K562 (cell line): ENCODE measurements at regions not wholly inside any gene's neighbourhood (a gene's known extent, or its start where the extent isn't known, plus 50 kb on each side); places are given as distances from the start of the nearest gene placed in this dataset.

Source experiments
- ATAC-seq: fragments of 200-7000 bp; cut with Tn5 transposase; 3 replicates; pipeline ENCODE4 v1.9.1; 2020; ENCODE audit warnings: moderate library complexity
- BruUV-seq: library from RNA; stranded (reverse); fragments of 400-500 nt; replicated peaks from 2 replicates; lab custom pipeline; 2021; lab: Mats Ljungman, UMichigan
- CTCF ChIA-PET: fragments of 300-600 bp; formaldehyde crosslinking; extraction: SDS; loops from one replicate; lab custom pipeline; 2021; ENCODE audit warnings: low intra/inter-chr PET ratio; lab: Yijun Ruan, JAX
- POLR2A ChIA-PET: fragments of 300-600, 350-650 bp; sonication (Branson Sonifier 250); formaldehyde crosslinking; extraction: SDS; loops from one replicate; lab custom pipeline; 2021; ENCODE audit warnings: antibody characterized with exemption, inconsistent platforms; lab: Yijun Ruan, JAX
- DNase-seq, 4 experiments: peaks; one replicate each; pipeline versions ENCODE4 v3.0.0 to v3.0.0-alpha.2; 2011 to 2018; ENCODE audit warnings: low spot score in 3 of 4, mixed read lengths in 3 of 4; ENCODE audit errors: extremely low read depth in 1 of 4
- FAIRE-seq: peaks from 2 replicates; lab custom pipeline; 2011; peaks lifted over from hg19 to GRCh38; lab: Jason Lieb, UNC
- H2AFZ ChIP-seq: 2 replicates; pipeline ENCODE4 v1.6.0; 2011; ENCODE audit warnings: low read depth, low read length, control low read depth, inconsistent platforms
- H3K27ac ChIP-seq: fragments of 200-600 bp; 3 replicates; pipeline ENCODE4 v1.8.0; 2011; ENCODE audit warnings: low read depth, mild to moderate bottlenecking, control low read depth, inconsistent platforms, low read length, moderate library complexity, mixed read lengths; ENCODE audit errors: extremely low read depth
- H3K27me3 ChIP-seq, 2 experiments: fragments of 300-600 bp in 1 of 2; 2 replicates in 1 of 2; 3 replicates in 1 of 2; pipeline versions ENCODE4 v1.6.0 to v1.8.0; 2011; ENCODE audit warnings: inconsistent platforms in 2 of 2, low read length in 2 of 2, mild to moderate bottlenecking in 1 of 2, mixed read lengths in 1 of 2, moderate library complexity in 1 of 2; ENCODE audit not compliant: control insufficient read depth in 2 of 2, insufficient read depth in 2 of 2
- H3K36me3 ChIP-seq: fragments of 300-600 bp; 3 replicates; pipeline ENCODE4 v1.8.0; 2011; ENCODE audit warnings: mild to moderate bottlenecking, low read length, inconsistent platforms; ENCODE audit not compliant: control insufficient read depth, insufficient read depth
- H3K4me1 ChIP-seq, 2 experiments: fragments of 200-600 bp in 1 of 2; replicated peaks in 1 of 2; 2 replicates in 1 of 2; 3 replicates in 1 of 2; pipeline versions ENCODE4 v1.5.1 to v1.8.0; 2011; ENCODE audit warnings: inconsistent platforms in 2 of 2, low read length in 2 of 2, mild to moderate bottlenecking in 1 of 2, mixed read lengths in 1 of 2, moderate library complexity in 1 of 2; ENCODE audit not compliant: control insufficient read depth in 2 of 2, insufficient read depth in 2 of 2
- H3K4me2 ChIP-seq: 2 replicates; pipeline ENCODE4 v1.6.1; 2011; ENCODE audit warnings: low read length, control low read depth, inconsistent platforms, mixed read lengths; ENCODE audit not compliant: insufficient read depth
- H3K4me3 ChIP-seq: fragments of 200-600 bp; sonication (generic), shearing (Covaris generic); 2 replicates; pipeline ENCODE4 v1.5.1; 2016; ENCODE audit warnings: control low read depth, inconsistent platforms
- H3K79me2 ChIP-seq: fragments of 200-600 bp; 3 replicates; pipeline ENCODE4 v1.8.0; 2011; ENCODE audit warnings: low read length, inconsistent platforms; ENCODE audit not compliant: control insufficient read depth, insufficient read depth
- H3K9ac ChIP-seq, 2 experiments: 2 replicates each; pipeline versions ENCODE4 v1.6.0 to v1.6.1; 2011; ENCODE audit warnings: low read depth in 2 of 2, low read length in 2 of 2, control low read depth in 1 of 2, inconsistent platforms in 1 of 2, mild to moderate bottlenecking in 1 of 2, mixed read lengths in 1 of 2; ENCODE audit not compliant: insufficient read depth in 1 of 2
- H3K9me1 ChIP-seq: one replicate; pipeline ENCODE4 v1.6.0; 2011; ENCODE audit warnings: inconsistent platforms, mild to moderate bottlenecking, low read length, moderate library complexity; ENCODE audit not compliant: control insufficient read depth, insufficient read depth
- H3K9me3 ChIP-seq: replicated peaks from 2 replicates; pipeline ENCODE4 v1.5.1; 2011; ENCODE audit warnings: low read depth, low read length, inconsistent platforms; ENCODE audit not compliant: control insufficient read depth, insufficient read depth
- H4K20me1 ChIP-seq: replicated peaks from 2 replicates; pipeline ENCODE4 v1.6.1; 2011; ENCODE audit warnings: low read length, inconsistent platforms, mixed read lengths; ENCODE audit not compliant: control insufficient read depth, insufficient read depth
- BACH1 ChIP-seq: fragments of 200-800 bp; sonication (Bioruptor generic); IDR thresholded peaks from 2 replicates; pipeline ENCODE4 v1.6.1; 2016; ENCODE audit warnings: missing genetic modification characterization, missing compliant biosample characterization
- BMI1 ChIP-seq: fragments of 150-350 bp; IDR thresholded peaks from 2 replicates; pipeline ENCODE4 v1.6.1; 2014; ENCODE audit warnings: low read length
- CBFA2T2 ChIP-seq: fragments of 450-650 bp; conservative IDR thresholded peaks from 2 replicates; pipeline ENCODE4 v1.6.1; 2017; ENCODE audit warnings: mild to moderate bottlenecking
- CREB1 ChIP-seq, 2 experiments: sonication (generic) in 1 of 2; formaldehyde crosslinking in 1 of 2; IDR thresholded peaks; 2 replicates each; pipeline versions ENCODE4 v1.6.1 to v1.8.0; 2012 to 2022; ENCODE audit warnings: inconsistent platforms in 1 of 2, mild to moderate bottlenecking in 1 of 2, missing genetic modification reagents in 1 of 2, moderate library complexity in 1 of 2
- ERF ChIP-seq: fragments of 450-650 bp; formaldehyde crosslinking; IDR thresholded peaks from 2 replicates; pipeline ENCODE4 v1.4.0; 2020; ENCODE audit warnings: mild to moderate bottlenecking, mixed read lengths
- FOSL1 ChIP-seq: fragments of 200-800 bp; sonication (Bioruptor generic); conservative IDR thresholded peaks from 2 replicates; pipeline ENCODE4 v1.6.1; 2016; ENCODE audit warnings: missing genetic modification characterization, missing compliant biosample characterization
- HLTF ChIP-seq: fragments of 450-650 bp; IDR thresholded peaks from 2 replicates; pipeline ENCODE4 v1.6.1; 2016
- HMG20A ChIP-seq: fragments of 450-650 bp; formaldehyde crosslinking; conservative IDR thresholded peaks from 2 replicates; pipeline ENCODE4 v1.4.0; 2020; ENCODE audit warnings: mild to moderate bottlenecking, mixed read lengths
- LCOR ChIP-seq: sonication (generic); formaldehyde crosslinking; IDR thresholded peaks from 2 replicates; pipeline ENCODE4 v1.8.0; 2022; ENCODE audit warnings: mild to moderate bottlenecking, missing genetic modification reagents
- LEF1 ChIP-seq: fragments of 450-650 bp; IDR thresholded peaks from 2 replicates; pipeline ENCODE4 v1.6.1; 2016; ENCODE audit warnings: mild to moderate bottlenecking
- MAZ ChIP-seq, 2 experiments: fragments of 450-650 bp in 1 of 2; sonication (generic) in 1 of 2; formaldehyde crosslinking; IDR thresholded peaks in 1 of 2; conservative IDR thresholded peaks in 1 of 2; 2 replicates each; pipeline versions ENCODE4 v1.4.0 to v1.5.0; 2020; ENCODE audit warnings: mild to moderate bottlenecking in 1 of 2, missing genetic modification reagents in 1 of 2
- NFIC ChIP-seq: fragments of 450-650 bp; IDR thresholded peaks from 2 replicates; pipeline ENCODE4 v1.6.1; 2017; ENCODE audit warnings: mild to moderate bottlenecking, inconsistent platforms
- PCBP2 ChIP-seq: fragments of 200-400 bp; formaldehyde crosslinking; IDR thresholded peaks from 2 replicates; pipeline ENCODE4 v1.6.1; 2018; ENCODE audit warnings: low read length, low read depth, mild to moderate bottlenecking, moderate library complexity; ENCODE audit not compliant: poor library complexity, severe bottlenecking
- SOX6 ChIP-seq: fragments of 450-650 bp; IDR thresholded peaks from 2 replicates; pipeline ENCODE4 v1.6.1; 2014; ENCODE audit warnings: mild to moderate bottlenecking
- SP1 ChIP-seq: sonication (generic); formaldehyde crosslinking; IDR thresholded peaks from 2 replicates; pipeline ENCODE4 v1.8.1; 2022; ENCODE audit warnings: mild to moderate bottlenecking, missing genetic modification reagents
- SRSF3 ChIP-seq: fragments of 200-400 bp; formaldehyde crosslinking; IDR thresholded peaks from 2 replicates; pipeline ENCODE4 v1.6.1; 2016; ENCODE audit warnings: mild to moderate bottlenecking, low read length, moderate library complexity; ENCODE audit not compliant: insufficient read depth
- ZNF263 ChIP-seq: sonication (generic); formaldehyde crosslinking; IDR thresholded peaks from 2 replicates; pipeline ENCODE4 v1.8.0; 2022; ENCODE audit warnings: mild to moderate bottlenecking, missing genetic modification reagents, borderline replicate concordance
- WGBS: fragments of 100-300 bp; shearing (Covaris generic); methylation state at CpG from one replicate; pipeline ENCODE4 v1.1.6; 2016; ENCODE audit warnings: low coverage, mixed read lengths; ENCODE audit not compliant: insufficient coverage; ENCODE audit errors: missing lambda C conversion rate; 5-methylcytosine and 5-hydroxymethylcytosine counted together
- in situ Hi-C: fragments of 300-500 bp; cut with MboI; formaldehyde crosslinking; loops from 4 replicates; pipeline ENCODE4 v1.15.0; 2018; ENCODE audit warnings: inconsistent platforms, mixed read lengths
- intact Hi-C: fragments of 100-400 bp; cut with micrococcal nuclease; formaldehyde crosslinking; loops from 2 replicates; pipeline ENCODE4 v1.14.2; 2022
- TF ChIP-seq, protein P1 (sequence below): IDR thresholded peaks from 3 replicates; pipeline ENCODE4 v1.6.1; 2011; ENCODE audit warnings: borderline replicate concordance, mild to moderate bottlenecking; ENCODE audit not compliant: insufficient read length, insufficient read depth
- TF ChIP-seq, protein P2 (sequence below): fragments of 450-650 bp; IDR thresholded peaks from 2 replicates; pipeline ENCODE4 v1.6.1; 2016
- TF ChIP-seq, protein P3 (sequence below): fragments of 250-450 bp; sonication (Bioruptor Pico); IDR thresholded peaks from 2 replicates; pipeline ENCODE4 v1.5.0; 2020; ENCODE audit warnings: mild to moderate bottlenecking, borderline replicate concordance

DNA sequence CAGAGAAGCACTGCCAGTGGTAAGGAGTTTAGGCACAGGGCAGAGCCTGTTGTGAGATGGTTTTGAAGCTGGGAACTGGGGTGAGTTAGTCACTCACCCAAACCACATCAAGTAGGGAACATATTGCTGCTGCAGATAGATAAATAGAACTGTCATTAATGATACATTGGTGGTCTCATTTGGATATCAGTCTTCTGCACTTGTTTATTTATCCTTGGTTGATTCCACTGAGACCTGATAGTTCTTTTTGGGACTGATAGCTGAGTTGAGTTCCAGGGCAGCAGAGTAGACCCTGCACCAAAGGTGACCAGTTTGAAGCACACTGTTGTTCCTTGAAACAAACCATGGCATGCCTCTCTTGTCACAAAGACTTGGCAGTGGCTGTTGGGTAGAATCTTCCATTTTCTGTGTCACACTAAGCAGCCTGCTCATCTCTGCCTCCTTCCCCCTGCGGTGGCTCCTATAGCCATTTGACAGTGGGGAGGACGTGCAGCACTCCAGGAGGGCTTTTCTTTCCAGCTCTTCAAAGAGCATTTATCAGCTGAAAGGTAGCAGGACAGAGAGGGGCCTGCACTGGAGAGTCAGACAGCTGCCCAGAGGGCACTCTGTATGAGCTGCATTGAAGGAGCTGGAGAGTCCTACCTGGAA lies 59.7 kb upstream of the TMEM164 start:
- in situ Hi-C loops: no loop called here
- peak; percentile 83 for FAIRE-seq
- CTCF ChIA-PET: no interaction called here
- TF ChIP-seq, protein P1, sequence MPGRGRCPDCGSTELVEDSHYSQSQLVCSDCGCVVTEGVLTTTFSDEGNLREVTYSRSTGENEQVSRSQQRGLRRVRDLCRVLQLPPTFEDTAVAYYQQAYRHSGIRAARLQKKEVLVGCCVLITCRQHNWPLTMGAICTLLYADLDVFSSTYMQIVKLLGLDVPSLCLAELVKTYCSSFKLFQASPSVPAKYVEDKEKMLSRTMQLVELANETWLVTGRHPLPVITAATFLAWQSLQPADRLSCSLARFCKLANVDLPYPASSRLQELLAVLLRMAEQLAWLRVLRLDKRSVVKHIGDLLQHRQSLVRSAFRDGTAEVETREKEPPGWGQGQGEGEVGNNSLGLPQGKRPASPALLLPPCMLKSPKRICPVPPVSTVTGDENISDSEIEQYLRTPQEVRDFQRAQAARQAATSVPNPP: no peak
- TF ChIP-seq LCOR (CRISPR knock-in tag) (peak; percentile 74; the same call in 1 of the 2 replicates), MAZ (CRISPR knock-in tag; conservative IDR thresholded peaks at IDR 0.05 in 1 of 2, IDR thresholded peaks at IDR 0.05 in 1 of 2) (no peak), SOX6 (peak; percentile 45; the same call in 1 of the 2 replicates), SRSF3 (no peak), BMI1 (no peak), LEF1 (peak; percentile 90), CREB1 (IDR thresholded peaks at IDR 0.05) (peak; percentile 42; the same call in 1 of the 2 replicates), CREB1 (CRISPR knock-in tag; IDR thresholded peaks at IDR 0.05) (no peak), HMG20A (CRISPR knock-in tag) (no peak), FOSL1 (tag) (peak; percentile 76), BACH1 (tag) (no peak), PCBP2 (no peak), ZNF263 (CRISPR knock-in tag) (peak; percentile 30; the same call in 1 of the 2 replicates), ERF (CRISPR knock-in tag) (no peak), CBFA2T2 (peak; percentile 82), HLTF (no peak), SP1 (CRISPR knock-in tag) (no peak), NFIC (peak; percentile 41)
- TF ChIP-seq, protein P2, sequence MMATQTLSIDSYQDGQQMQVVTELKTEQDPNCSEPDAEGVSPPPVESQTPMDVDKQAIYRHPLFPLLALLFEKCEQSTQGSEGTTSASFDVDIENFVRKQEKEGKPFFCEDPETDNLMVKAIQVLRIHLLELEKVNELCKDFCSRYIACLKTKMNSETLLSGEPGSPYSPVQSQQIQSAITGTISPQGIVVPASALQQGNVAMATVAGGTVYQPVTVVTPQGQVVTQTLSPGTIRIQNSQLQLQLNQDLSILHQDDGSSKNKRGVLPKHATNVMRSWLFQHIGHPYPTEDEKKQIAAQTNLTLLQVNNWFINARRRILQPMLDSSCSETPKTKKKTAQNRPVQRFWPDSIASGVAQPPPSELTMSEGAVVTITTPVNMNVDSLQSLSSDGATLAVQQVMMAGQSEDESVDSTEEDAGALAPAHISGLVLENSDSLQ: peak; percentile 44; the same call in 1 of the 2 replicates
- TF ChIP-seq, protein P3, sequence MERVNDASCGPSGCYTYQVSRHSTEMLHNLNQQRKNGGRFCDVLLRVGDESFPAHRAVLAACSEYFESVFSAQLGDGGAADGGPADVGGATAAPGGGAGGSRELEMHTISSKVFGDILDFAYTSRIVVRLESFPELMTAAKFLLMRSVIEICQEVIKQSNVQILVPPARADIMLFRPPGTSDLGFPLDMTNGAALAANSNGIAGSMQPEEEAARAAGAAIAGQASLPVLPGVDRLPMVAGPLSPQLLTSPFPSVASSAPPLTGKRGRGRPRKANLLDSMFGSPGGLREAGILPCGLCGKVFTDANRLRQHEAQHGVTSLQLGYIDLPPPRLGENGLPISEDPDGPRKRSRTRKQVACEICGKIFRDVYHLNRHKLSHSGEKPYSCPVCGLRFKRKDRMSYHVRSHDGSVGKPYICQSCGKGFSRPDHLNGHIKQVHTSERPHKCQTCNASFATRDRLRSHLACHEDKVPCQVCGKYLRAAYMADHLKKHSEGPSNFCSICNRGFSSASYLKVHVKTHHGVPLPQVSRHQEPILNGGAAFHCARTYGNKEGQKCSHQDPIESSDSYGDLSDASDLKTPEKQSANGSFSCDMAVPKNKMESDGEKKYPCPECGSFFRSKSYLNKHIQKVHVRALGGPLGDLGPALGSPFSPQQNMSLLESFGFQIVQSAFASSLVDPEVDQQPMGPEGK (CRISPR knock-in tag): no peak

More for the DNA sequence above, 59.7 kb upstream of the TMEM164 start:
- Histone ChIP-seq H4K20me1 (no peaks in the 10 kb centered on the region), H3K9ac (peak overlapping the region; percentile 10 to 43; a peak in 3 of 4 replicates), H3K9me1 (no peaks in the 10 kb centered on the region), H3K27ac (peak overlapping the region; percentile 39; the same call in 2 of the 3 replicates), H3K4me3 (no peak overlapping the region), H2AFZ (peak overlapping the region; percentile 30), H3K36me3 (no peaks in the 10 kb centered on the region), H3K9me3 (no peaks in the 10 kb centered on the region), H3K79me2 (no peaks in the 10 kb centered on the region), H3K4me2 (peak overlapping the region; percentile 43), H3K27me3 (no peaks in the 10 kb centered on the region), H3K4me1 (peaks cover 9 to 32% of the 10 kb centered on the region in 2 experiments)
- intact Hi-C loops: no loop called here
- peak; percentile 73 for ATAC-seq
- 0% methylated on average over 1 of the region's 2 CpGs for WGBS
- POLR2A ChIA-PET: interaction anchor here (0.7 to 1.4 kb wide), 6 partner anchors 9 to 1851 kb away, joined by 3 to 5 read pairs (median 4); no protein-coding TSS in a partner anchor
- BruUV-seq: no TSS peak
- peak; percentile 16 to 63 (median 30) for DNase-seq
